CD8-positive, alpha-beta memory T cell (primary cell): ENCODE measurements at regions not wholly inside any gene's neighbourhood (a gene's known extent, or its start where the extent isn't known, plus 50 kb on each side); places are given as distances from the start of the nearest gene placed in this dataset.

ENCODE experiments used
- CTCF ChIA-PET: fragments of 350-600 bp; sonication (Branson Sonifier 250); formaldehyde crosslinking; loops from one replicate; lab custom pipeline; 2021; ENCODE audit warnings: antibody characterized with exemption; lab: Charles Lee
- POLR2A ChIA-PET: fragments of 350-600 bp; sonication (Branson Sonifier 250); formaldehyde crosslinking; loops from one replicate; lab custom pipeline; 2021; ENCODE audit warnings: antibody characterized with exemption; lab: Charles Lee
- DNase-seq, 5 donors: peaks; one replicate each; pipeline versions ENCODE4 v3.0.0 to v3.0.0-alpha.2; 2020 to 2022; ENCODE audit warnings: mixed read lengths in 1 of 5
- H3K27ac ChIP-seq: one replicate; pipeline ENCODE4 v1.7.0; 2013; ENCODE audit warnings: low read depth, mild to moderate bottlenecking, low read length, moderate library complexity
- H3K27me3 ChIP-seq: 2 replicates; pipeline ENCODE4 v1.7.0; 2013; ENCODE audit warnings: low read length, mild to moderate bottlenecking; ENCODE audit not compliant: insufficient read depth, poor library complexity, severe bottlenecking
- H3K36me3 ChIP-seq: 2 replicates; pipeline ENCODE4 v1.7.0; 2013; ENCODE audit warnings: mild to moderate bottlenecking, low read length, moderate library complexity; ENCODE audit not compliant: insufficient read depth
- H3K4me1 ChIP-seq: 2 replicates; pipeline ENCODE4 v1.7.0; 2013; ENCODE audit warnings: mild to moderate bottlenecking, low read length, moderate library complexity; ENCODE audit not compliant: insufficient read depth
- H3K4me3 ChIP-seq: 2 replicates; pipeline ENCODE4 v1.7.0; 2013; ENCODE audit warnings: mild to moderate bottlenecking, low read length
- H3K9me3 ChIP-seq: 2 replicates; pipeline ENCODE4 v1.7.0; 2013; ENCODE audit warnings: mild to moderate bottlenecking, low read length
- H3K27ac Mint-ChIP-seq, 8 donors: one replicate each; pipeline ENCODE4 v1.8.0; 2020 to 2021; ENCODE audit warnings: mixed read lengths in 8 of 8, mild to moderate bottlenecking in 6 of 8, inconsistent platforms in 3 of 8, moderate library complexity in 3 of 8
- H3K27me3 Mint-ChIP-seq, 2 donors: one replicate each; pipeline ENCODE4 v1.8.0; 2020 to 2021; ENCODE audit warnings: mixed read lengths in 2 of 2, mild to moderate bottlenecking in 1 of 2, moderate library complexity in 1 of 2
- H3K36me3 Mint-ChIP-seq, 3 donors: one replicate each; pipeline ENCODE4 v1.8.0; 2020 to 2021; ENCODE audit warnings: mixed read lengths in 3 of 3, inconsistent platforms in 1 of 3, mild to moderate bottlenecking in 1 of 3
- H3K4me1 Mint-ChIP-seq, 3 donors: one replicate each; pipeline ENCODE4 v1.8.0; 2020 to 2021; ENCODE audit warnings: mixed read lengths in 3 of 3, inconsistent platforms in 1 of 3, mild to moderate bottlenecking in 1 of 3
- H3K4me3 Mint-ChIP-seq, 7 donors: one replicate each; pipeline ENCODE4 v1.8.0; 2020 to 2021; ENCODE audit warnings: mixed read lengths in 7 of 7, mild to moderate bottlenecking in 6 of 7, moderate library complexity in 4 of 7, inconsistent platforms in 2 of 7
- H3K9me3 Mint-ChIP-seq, 5 donors: one replicate each; pipeline ENCODE4 v1.8.0; 2020 to 2022; ENCODE audit warnings: mixed read lengths in 5 of 5, mild to moderate bottlenecking in 3 of 5, moderate library complexity in 2 of 5, inconsistent platforms in 1 of 5

- H3K9me3 ChIP-seq = no peaks in the 10 kb centered on the region
- H3K4me3 ChIP-seq = no peak overlapping the region
- H3K27me3 ChIP-seq = no peaks in the 10 kb centered on the region
- H3K27me3 Mint-ChIP-seq = no peaks in the 10 kb centered on the region
- CTCF ChIA-PET = no interaction called here
- no peak overlapping the region for H3K4me3 Mint-ChIP-seq
- no peaks in the 10 kb centered on the region for H3K36me3 Mint-ChIP-seq
- H3K4me1 ChIP-seq = no peaks in the 10 kb centered on the region
- H3K4me1 Mint-ChIP-seq = no peaks in the 10 kb centered on the region
- H3K27ac Mint-ChIP-seq = no peak overlapping the region
- H3K36me3 ChIP-seq = no peaks in the 10 kb centered on the region
- DNase-seq = no peak
- H3K27ac ChIP-seq = no peak overlapping the region
- H3K9me3 Mint-ChIP-seq = peaks cover 0 to 27% (median 10%) of the 10 kb centered on the region in 5 donors
- POLR2A ChIA-PET = no interaction called here
Measured at GRCh38 chr13:62093984-62094780, 678.5 kb upstream of the PCDH20 start.

DNA sequence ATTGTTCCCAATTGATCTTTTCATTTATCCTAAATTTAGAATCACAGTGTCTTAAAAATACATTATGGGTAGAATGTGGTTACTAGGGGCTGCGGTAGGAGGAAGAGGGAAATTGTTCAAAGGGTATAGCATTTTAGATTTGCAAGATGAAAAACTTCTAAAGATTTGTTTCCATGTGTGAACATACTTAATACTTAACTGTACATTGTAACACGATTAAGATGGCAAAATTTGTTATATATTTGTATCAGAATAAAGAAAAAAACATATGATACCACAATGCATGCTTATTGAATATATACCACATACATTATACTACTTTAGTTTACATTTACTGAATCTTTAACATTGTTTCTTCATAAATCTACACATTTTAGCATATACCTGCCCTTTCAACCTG, 677.3 kb upstream of the PCDH20 start:
- Histone ChIP-seq H3K27ac (no peak overlapping the region), H3K4me3 (no peak overlapping the region), H3K36me3 (no peaks in the 10 kb centered on the region), H3K27me3 (no peaks in the 10 kb centered on the region), H3K4me1 (no peaks in the 10 kb centered on the region), H3K9me3 (no peaks in the 10 kb centered on the region)
- Mint-ChIP-seq H3K27me3 (no peaks in the 10 kb centered on the region), H3K9me3 (peaks cover 3 to 21% (median 8%) of the 10 kb centered on the region in 5 donors), H3K27ac (no peak overlapping the region), H3K36me3 (no peaks in the 10 kb centered on the region), H3K4me1 (no peaks in the 10 kb centered on the region), H3K4me3 (no peak overlapping the region)
- CTCF ChIA-PET = no interaction called here
- POLR2A ChIA-PET = no interaction called here
- DNase-seq = no peak

- Mint-ChIP-seq H3K9me3 (peaks cover 3 to 21% (median 8%) of the 10 kb centered on the region in 5 donors), H3K36me3 (no peaks in the 10 kb centered on the region), H3K4me1 (no peaks in the 10 kb centered on the region), H3K27me3 (no peaks in the 10 kb centered on the region), H3K27ac (no peak overlapping the region), H3K4me3 (no peak overlapping the region)
- no peaks in the 10 kb centered on the region for H3K9me3 ChIP-seq
- no peaks in the 10 kb centered on the region for H3K4me1 ChIP-seq
- DNase-seq = no peak
- no peak overlapping the region for H3K27ac ChIP-seq
- no peaks in the 10 kb centered on the region for H3K27me3 ChIP-seq
- H3K36me3 ChIP-seq = no peaks in the 10 kb centered on the region
- CTCF ChIA-PET = no interaction called here
- POLR2A ChIA-PET = no interaction called here
- H3K4me3 ChIP-seq = no peak overlapping the region
Measured at GRCh38 chr13:62092536-62092935, 676.9 kb upstream of the PCDH20 start.

DNA sequence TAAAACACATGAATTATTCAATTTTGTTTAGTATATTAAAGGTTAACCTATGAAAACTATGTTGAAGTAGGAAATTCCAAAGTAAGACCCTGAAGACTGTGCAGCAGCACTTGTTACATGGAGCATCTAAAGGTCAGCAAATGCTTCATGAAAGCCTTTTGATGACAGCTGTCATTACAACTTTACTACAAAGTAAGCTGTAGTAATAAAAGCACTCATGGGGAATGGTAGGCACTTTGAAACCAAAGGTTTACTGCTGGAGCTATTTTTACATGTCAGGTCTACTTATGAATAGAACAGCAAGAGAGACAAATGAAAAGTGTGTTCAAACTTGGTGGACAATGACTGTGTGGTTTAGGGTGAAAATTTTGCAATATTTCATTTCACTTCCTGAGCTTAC, 672.5 kb upstream of the PCDH20 start:
- no peak overlapping the region for H3K4me3 Mint-ChIP-seq
- Histone ChIP-seq H3K36me3 (no peaks in the 10 kb centered on the region), H3K9me3 (no peaks in the 10 kb centered on the region), H3K4me3 (no peak overlapping the region), H3K27ac (no peak overlapping the region), H3K27me3 (no peaks in the 10 kb centered on the region), H3K4me1 (no peaks in the 10 kb centered on the region)
- no peak for DNase-seq
- CTCF ChIA-PET = no interaction called here
- no peaks in the 10 kb centered on the region for H3K4me1 Mint-ChIP-seq
- no peaks in the 10 kb centered on the region for H3K36me3 Mint-ChIP-seq
- POLR2A ChIA-PET = no interaction called here
- H3K9me3 Mint-ChIP-seq = peaks cover 3 to 15% (median 6%) of the 10 kb centered on the region in 5 donors
- H3K27ac Mint-ChIP-seq = no peak overlapping the region
- no peaks in the 10 kb centered on the region for H3K27me3 Mint-ChIP-seq

GRCh38 chr13:62087124-62087523, 671.5 kb upstream of the PCDH20 start:
- ChIA-PET CTCF (no interaction called here), POLR2A (no interaction called here)
- Histone ChIP-seq H3K36me3 (no peaks in the 10 kb centered on the region), H3K9me3 (no peaks in the 10 kb centered on the region), H3K27me3 (no peaks in the 10 kb centered on the region), H3K4me3 (no peak overlapping the region), H3K27ac (no peak overlapping the region), H3K4me1 (no peaks in the 10 kb centered on the region)
- H3K9me3 Mint-ChIP-seq = peaks cover 0 to 12% (median 6%) of the 10 kb centered on the region in 5 donors
- no peak for DNase-seq
- H3K27me3 Mint-ChIP-seq = no peaks in the 10 kb centered on the region
- H3K4me1 Mint-ChIP-seq = no peaks in the 10 kb centered on the region
- H3K4me3 Mint-ChIP-seq = no peak overlapping the region
- no peak overlapping the region for H3K27ac Mint-ChIP-seq
- H3K36me3 Mint-ChIP-seq = no peaks in the 10 kb centered on the region

GRCh38 chr13:62085337-62086229, 669.9 kb upstream of the PCDH20 start:
- POLR2A ChIA-PET = no interaction called here

DNA sequence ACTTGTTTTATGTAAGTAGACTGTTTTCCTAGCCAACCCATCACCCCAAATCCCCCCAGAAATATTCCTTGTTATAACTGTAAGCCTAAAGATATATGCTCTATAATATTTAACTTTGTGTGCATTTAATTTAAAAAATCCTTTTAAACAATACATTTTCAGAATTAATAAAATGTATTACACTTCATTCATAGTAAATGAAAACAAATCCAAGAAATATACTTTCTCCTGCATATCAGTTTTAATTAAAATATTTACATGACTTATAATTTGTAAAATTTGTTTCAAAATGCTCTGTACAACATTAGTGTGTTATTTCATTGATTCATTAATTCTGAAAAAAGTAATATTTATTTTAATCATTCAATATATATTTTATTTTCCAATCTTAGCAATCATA, 669.1 kb upstream of the PCDH20 start:
- no peaks in the 10 kb centered on the region for H3K36me3 ChIP-seq
- Mint-ChIP-seq H3K4me1 (no peaks in the 10 kb centered on the region), H3K27ac (no peak overlapping the region), H3K36me3 (no peaks in the 10 kb centered on the region), H3K27me3 (no peaks in the 10 kb centered on the region), H3K9me3 (peaks cover 3 to 9% (median 4%) of the 10 kb centered on the region in 5 donors), H3K4me3 (no peak overlapping the region)
- POLR2A ChIA-PET = no interaction called here
- no peaks in the 10 kb centered on the region for H3K9me3 ChIP-seq
- no peak for DNase-seq
- CTCF ChIA-PET = no interaction called here
- no peaks in the 10 kb centered on the region for H3K27me3 ChIP-seq
- H3K4me3 ChIP-seq = no peak overlapping the region
- H3K4me1 ChIP-seq = no peaks in the 10 kb centered on the region
- no peak overlapping the region for H3K27ac ChIP-seq

More at GRCh38 chr13:62085337-62086229, 669.9 kb upstream of the PCDH20 start:
- Histone ChIP-seq H3K27me3 (no peaks in the 10 kb centered on the region), H3K36me3 (no peaks in the 10 kb centered on the region), H3K4me1 (no peaks in the 10 kb centered on the region), H3K4me3 (no peak overlapping the region), H3K27ac (no peak overlapping the region), H3K9me3 (no peaks in the 10 kb centered on the region)
- H3K27ac Mint-ChIP-seq = no peak overlapping the region
- CTCF ChIA-PET = no interaction called here
- no peaks in the 10 kb centered on the region for H3K36me3 Mint-ChIP-seq
- no peak overlapping the region for H3K4me3 Mint-ChIP-seq
- DNase-seq = no peak
- peaks cover 0 to 9% (median 3%) of the 10 kb centered on the region in 5 donors for H3K9me3 Mint-ChIP-seq
- H3K27me3 Mint-ChIP-seq = no peaks in the 10 kb centered on the region
- H3K4me1 Mint-ChIP-seq = no peaks in the 10 kb centered on the region

GRCh38 chr13:62067821-62068220, 652.2 kb upstream of the PCDH20 start:
- H3K27me3 Mint-ChIP-seq = peaks cover 0 to 1% of the 10 kb centered on the region in 2 donors
- ChIA-PET CTCF (no interaction called here), POLR2A (no interaction called here)

More at GRCh38 chr13:62067821-62068220, 652.2 kb upstream of the PCDH20 start:
- Histone ChIP-seq H3K36me3 (no peaks in the 10 kb centered on the region), H3K27ac (no peak overlapping the region), H3K9me3 (no peaks in the 10 kb centered on the region), H3K4me1 (no peaks in the 10 kb centered on the region), H3K4me3 (no peak overlapping the region), H3K27me3 (no peaks in the 10 kb centered on the region)
- no peaks in the 10 kb centered on the region for H3K36me3 Mint-ChIP-seq
- no peak for DNase-seq
- no peak overlapping the region for H3K4me3 Mint-ChIP-seq
- peaks cover 4 to 25% (median 15%) of the 10 kb centered on the region in 5 donors for H3K9me3 Mint-ChIP-seq
- no peaks in the 10 kb centered on the region for H3K4me1 Mint-ChIP-seq
- no peak overlapping the region for H3K27ac Mint-ChIP-seq
